ENCODE measurements at regions not wholly inside any gene's neighbourhood (a gene's known extent, or its start where the extent isn't known, plus 50 kb on each side); places are given as distances from the start of the nearest gene placed in this dataset.
A peak's percentile ranks its signal among the peaks of the same experiment; 100 is the strongest.

DNA sequence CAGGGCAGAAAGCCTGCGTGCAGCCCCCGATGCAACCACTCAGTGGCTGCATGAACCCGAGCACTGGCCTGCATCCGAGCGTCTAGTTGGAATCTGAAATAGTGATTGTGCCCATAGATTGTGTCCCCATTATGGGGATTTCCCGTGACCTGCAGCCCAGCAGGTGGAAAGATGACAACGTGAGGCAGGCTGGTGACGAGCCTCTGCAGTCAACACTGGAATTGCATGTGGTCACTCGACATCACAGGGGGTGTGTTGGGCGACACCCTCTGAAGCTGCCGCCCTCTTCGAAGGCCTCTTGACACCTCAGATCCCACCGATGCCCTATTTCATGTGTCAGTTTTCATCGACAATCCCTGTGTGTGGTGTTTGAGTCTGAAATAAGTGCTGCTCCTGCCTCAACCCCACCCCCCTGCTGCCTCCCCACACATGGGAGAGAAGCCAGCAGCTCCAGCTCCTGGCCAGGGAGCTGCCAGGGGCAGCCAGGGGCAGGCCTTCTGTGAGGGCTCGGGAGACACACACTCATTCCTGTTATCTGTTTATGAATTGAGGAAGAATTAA is 172.0 kb upstream of the B3GAT1 start:
- DNase-seq: no peak

DNA sequence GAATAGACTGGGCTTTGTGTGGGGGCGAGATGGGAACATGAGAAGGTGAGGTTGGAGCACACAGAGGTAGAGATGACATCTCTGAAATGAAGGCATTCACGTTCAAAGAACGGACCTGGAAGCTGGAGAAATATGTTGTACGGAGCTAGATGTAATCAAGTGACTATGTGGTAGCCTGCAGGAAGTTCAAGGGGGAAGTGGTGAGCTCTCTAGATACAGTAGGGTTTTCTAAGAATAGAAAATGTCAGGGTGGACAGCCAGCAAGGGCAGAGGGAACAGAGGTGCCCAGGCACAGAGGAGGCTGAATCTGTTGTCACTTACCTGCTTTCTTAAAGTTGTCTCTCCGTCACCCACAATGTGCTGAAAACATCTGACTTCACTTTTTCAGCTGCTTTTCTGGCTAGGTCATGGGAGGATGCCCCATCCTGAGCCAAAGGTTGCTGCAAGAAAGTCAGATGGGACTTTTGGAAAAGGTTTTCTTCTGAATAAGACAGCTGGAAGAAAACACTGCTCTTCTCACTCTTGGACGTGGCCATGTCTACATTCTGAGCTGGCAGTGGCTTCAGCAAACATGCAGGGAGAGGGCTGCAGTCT is 171.5 kb upstream of the B3GAT1 start:
- peak in 1 of 5 experiments; percentile 49 for DNase-seq

DNA sequence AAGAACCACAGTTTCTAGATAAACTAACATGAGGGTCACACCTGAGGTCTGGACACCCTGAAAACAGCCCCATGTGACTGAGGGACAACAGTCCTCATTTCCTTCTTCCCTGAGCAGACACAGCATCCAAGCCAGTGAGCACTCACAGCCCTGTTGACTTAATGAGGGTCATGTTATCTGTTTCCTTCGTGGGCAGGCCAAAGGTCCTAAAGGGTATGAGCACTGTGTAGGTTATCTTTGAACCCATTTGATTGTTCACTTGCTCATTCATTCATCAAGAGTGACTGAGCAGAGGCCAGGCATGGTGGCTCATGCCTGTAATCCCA is 170.7 kb upstream of the B3GAT1 start:
- no peak for DNase-seq

DNA sequence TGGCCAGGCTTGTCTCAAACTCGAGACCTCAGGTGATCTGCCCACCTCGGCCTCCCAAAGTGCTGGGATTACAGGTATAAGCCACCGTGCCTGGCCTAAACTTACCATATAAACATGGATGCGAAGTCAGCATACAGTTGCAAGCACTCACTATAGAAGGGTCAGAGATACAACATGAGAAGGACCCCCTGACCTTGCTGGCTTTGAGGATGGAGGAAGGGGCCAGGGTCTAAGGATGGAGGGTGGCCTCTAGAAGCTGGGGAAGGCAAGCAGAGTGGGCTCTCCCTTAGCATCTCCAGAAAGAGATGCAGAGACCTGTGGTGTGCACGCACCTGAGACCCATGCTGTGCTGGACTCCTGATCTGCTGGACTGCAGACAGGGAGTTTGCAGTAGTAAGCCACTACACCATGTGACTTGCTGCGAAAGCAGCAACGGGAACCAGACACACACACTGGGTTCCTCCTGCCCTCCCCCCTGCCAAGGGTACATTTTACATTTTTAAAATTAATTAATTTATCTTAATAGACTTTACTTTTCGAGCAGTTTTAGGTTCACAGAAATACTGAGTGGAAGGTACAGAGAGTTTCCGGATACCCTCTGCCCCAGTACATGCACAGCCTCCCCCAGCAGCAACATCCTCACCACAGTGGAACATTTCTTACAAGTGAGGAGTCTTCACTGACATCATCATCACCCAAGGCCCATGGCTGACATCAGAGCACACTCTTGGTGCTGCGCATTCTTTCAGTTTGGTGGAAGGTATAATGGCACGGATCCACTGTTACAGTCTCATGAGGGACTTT is 170.1 kb upstream of the B3GAT1 start:
- no peak for DNase-seq

DNA sequence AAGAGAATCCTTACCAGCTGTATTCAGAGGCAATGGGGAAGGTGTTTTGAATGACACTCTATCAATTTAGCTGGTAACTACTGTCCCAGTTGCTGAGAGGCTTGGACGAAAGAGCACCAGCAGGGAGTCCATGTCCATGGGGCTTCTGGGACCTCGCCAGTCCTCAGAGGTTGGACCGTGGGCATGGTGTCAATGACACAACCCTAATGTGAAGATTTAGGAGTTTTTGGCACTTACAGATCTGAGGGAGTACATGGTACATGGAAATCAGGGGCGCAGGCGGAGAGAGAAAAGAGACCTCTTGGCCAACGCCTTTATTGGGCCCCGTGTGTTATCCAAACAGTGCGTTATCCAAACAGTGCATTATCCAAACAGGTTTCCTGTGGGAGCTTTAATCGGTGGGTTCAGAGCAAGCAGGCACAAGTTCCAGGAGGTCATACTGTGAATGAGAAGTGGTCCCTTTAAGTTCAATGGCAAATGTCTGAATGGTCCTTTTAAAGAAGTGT is 169.1 kb upstream of the B3GAT1 start:
- DNase-seq: no peak

DNA sequence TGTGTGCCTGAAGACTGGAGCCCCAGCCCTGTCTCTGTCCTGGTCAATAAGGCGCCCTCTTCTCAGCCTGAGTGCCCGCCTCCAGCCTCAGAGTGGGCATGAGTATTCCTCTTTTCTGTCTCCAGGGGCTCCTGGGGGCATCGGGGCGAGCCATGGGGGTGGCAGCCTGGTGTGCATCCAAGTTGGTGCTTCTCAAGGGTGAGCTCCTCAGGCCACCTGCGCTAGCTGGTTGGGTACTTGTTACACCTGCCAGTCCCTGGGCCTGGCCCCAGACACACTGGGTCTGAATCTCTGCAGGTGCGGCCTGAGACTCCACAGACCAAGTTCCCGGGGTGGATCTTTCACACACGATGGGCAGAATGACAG is 168.6 kb upstream of the B3GAT1 start:
- no peak for DNase-seq

DNA sequence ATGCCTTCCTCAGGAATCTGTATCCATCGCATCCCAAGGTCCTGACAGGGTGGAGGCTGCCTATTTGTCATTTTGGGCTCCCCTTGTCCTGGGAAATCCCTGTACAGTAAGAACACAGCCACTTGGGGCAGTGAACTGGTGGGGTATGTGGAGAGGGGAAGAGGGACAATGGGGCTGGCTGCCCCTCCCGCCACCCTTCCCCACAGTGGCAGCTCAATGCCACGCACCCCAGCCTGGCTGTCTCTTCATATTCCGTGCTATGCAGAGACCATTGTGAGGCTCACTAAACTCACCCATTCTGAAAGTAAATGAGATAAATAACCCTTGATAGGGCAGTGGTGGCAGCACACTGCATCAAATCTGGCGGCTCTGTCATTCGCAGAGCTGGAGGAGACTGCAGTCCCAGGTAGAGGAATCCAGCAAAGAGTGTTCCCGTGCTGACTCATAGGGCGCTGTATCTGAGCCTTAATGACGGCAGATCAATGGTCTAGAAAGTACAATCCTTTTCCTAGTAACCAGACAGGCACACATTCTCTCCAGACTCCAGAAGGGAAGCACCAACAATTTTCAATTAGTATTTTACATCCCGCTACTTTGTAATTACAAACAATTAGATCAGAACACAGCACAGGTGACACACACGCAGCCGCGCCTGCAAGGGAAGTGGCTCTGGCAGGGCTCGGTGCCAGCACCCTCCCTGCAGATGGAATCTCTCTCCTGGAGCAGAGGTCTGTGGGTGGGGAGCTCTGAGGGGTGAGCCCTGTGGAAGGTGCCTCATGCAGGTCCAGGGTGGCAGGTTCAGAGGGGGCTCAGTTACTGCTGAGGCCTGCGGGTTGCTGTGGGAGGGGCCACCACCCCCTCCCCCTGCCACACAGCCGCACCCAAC is 167.9 kb upstream of the B3GAT1 start:
- no peak for DNase-seq

DNA sequence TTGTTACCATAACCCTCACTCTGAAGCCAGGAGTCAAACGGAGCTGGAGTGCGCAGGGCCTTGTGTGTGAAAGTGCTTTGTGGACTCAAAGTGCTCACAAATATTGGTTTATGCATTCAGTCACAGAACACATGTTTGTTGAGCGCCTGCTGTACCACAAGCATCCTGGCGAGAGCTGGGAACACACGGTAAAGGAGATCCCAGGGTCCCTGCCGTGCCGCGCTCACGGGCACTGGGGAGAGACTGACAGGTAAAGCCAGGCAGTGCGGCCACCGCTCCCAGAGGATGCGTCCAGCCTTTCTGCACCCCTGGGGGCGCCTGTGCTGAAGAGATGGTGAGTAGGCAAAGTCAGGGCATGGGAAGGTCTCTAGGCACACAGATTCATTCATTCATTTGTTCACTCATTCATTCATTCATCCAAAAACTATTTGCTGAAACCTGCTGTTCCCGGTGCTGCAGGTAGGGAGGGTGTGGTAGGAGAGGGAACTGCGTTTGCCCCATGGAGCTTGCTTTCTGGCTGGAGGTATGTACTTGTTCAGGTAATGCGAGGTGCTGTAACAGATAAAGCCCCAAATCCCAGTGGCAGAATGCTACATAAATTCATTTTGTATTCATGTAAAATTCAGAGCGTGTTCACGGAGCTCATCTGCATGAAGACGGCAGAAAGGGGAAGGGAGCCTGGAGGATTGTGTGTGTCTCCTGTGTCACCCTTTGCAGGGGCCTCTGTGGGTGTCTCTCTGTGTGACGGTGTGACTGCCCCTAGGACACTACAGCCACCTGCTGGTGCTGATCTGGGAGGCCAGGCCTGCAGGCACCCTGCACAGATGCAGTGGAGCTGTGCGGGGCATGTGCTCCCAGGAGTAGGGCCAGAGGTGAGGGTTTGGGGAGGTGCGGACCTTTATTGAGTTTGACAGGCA is 167.0 kb upstream of the B3GAT1 start:
- peak in 1 of 5 experiments; percentile 11 for DNase-seq

DNA sequence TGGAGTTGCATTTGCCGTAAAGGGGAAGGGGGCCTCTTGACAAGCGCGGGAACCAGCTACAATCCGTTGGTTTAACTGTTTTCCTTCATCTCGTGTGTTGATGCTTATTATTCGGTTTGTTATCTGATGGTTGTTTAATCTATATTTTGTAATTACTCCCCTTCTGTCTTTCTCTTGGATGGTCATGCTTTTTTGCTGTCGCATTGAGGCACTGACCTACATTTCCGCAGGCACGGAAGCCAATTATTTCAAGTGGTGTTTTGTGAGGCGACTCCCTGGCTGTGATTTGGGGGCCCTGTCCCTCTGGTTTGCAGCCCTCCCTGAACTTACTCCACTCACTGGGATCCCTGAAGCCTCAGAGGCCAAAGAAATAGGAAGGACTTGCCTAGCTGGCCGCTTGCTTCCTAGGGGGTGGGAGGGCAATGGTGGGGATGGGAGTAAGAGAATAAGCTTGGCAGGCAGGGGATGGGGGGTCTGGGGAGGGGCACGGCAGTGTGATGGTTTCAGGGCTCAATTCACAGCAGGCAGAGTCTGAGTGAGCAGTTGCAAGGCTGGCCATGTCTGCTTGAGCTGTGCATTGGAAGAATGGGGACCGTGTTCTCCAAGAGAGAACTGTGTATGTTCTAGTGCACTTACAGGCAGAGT is 165.8 kb upstream of the B3GAT1 start:
- no peak for DNase-seq

DNA sequence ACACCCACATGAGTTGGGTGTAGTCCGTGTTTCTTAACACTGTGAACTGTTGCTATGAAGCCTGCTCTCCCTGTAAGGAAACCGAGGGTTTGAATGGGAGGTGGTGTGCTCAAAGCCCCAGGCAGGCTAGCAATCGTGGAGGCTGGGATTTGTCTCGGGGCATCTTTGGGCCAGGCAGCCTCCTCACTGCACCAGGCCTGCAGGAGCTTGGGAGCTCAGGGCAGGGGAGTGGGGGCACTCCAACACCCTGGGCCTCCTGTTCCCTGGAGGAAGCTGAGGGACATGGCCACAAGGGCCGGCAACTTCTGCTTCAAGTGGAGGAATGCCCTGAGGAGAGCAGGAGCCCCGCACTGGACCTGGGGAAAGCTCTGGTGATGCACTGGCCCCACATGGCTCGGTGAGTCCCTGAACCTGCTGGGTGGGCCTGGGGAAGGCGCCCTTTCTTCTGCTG is 164.7 kb upstream of the B3GAT1 start:
- DNase-seq: no peak

DNA sequence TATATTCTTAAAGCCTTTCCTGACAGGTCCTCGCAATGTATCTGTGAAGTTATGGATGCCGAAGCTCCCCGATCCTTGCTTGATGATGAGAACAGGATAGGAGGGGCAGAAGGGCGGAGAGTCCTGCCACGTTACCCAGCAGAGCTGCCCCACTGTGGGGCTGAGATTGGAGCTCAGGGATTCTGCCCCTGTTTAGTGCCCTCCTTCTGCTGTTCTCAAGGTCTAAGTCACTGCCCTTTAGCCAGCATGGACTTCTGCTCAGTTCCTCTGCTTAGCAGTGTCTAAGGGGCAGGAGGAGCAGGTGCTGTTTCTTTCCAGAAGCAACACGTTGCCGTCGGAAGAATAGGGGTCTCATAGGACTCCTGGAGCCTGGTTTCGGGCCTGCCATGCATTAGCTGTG is 164.2 kb upstream of the B3GAT1 start:
- DNase-seq: no peak

DNA sequence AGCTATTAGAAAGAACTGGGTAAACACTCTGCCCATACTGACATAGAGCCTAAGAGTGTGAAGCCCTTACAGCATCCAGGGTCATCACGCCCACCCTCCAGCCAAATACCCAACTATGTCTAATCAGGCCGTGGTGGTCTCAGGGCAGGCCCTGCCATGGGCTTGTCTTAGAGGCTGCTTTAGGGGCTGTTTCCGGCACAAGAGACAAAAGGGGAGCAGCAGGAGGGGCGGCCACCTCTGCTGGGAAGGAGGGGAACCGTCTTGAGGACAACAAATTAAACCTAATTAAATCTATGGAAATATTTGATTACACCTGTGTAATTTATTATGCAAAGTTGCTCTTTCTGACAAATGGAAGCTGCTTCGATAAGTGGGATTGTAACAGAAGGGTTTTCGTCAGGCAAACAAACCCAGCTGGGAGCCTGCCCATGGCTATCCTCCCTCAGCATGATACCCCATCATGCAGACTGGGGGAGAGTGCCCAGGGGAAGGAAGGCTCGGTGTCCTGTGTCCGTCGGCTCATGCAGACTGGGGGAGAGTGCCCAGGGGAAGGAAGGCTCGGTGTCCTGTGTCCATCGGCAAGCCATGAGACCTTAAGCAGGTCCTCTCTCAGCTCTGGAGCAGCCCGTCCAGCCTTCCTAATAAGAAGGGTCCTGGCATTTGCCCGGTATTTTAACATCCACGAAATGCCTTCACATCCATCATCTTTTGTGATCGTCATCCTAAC is 163.6 kb upstream of the B3GAT1 start:
- no peak for DNase-seq

DNA sequence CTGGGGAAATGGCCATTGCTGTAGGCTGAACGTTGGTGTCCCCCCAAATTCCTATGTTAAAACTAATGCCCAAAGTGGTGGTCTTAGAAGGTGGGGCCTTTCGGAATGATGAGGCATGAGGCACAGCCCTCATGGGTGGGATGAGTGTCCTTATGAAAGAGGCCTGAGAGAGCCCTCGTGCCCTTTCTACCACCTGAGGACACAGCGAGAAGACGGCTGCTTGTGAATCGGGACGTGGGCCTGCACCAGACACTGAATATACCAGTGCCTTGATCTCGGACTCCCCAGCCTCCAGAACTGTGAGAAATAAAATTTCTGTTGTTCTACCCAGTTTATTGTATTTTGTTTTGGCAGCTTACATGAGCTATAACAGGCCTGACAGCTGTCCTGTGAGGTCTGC is 162.9 kb upstream of the B3GAT1 start:
- no peak for DNase-seq

DNA sequence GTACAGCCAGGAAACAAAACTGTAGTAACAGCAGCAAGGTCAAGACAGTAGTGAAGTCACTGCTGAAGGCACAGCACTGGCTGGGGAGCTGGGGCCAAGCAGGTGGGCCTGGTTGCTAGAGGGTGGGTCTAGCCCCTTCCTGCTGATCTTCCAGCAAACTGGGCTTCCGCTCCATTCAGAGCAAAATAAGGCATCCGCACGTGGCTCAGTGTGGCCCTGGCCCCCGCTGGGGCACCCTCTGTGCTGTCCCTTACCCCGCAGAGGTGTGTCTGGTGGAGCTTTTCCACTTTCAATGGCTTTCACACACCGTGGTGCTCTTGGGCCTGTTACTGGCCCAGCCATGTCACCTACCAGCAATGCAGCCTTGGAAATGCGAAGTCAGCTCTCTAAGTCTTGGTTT is 162.4 kb upstream of the B3GAT1 start:
- DNase-seq: no peak

DNA sequence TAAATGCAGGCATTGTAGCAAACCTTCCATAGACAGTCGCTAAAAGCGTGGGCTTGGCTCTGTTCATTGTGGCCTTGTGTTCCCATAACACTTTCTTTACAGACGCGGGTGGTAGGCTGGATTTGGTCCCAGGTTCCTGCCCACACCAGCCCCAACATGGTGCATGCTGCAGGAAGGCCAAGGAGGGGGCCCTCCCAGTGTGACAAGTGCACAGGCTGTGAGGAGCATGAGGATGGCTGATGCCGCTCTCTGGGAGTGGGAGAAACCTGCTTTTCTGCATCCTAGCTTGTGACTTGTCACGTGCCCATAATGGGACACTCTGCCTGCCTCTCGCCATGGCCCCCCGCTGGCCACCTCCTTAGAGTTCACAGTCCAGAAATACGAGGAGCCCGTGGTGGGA is 161.8 kb upstream of the B3GAT1 start:
- DNase-seq: no peak

DNA sequence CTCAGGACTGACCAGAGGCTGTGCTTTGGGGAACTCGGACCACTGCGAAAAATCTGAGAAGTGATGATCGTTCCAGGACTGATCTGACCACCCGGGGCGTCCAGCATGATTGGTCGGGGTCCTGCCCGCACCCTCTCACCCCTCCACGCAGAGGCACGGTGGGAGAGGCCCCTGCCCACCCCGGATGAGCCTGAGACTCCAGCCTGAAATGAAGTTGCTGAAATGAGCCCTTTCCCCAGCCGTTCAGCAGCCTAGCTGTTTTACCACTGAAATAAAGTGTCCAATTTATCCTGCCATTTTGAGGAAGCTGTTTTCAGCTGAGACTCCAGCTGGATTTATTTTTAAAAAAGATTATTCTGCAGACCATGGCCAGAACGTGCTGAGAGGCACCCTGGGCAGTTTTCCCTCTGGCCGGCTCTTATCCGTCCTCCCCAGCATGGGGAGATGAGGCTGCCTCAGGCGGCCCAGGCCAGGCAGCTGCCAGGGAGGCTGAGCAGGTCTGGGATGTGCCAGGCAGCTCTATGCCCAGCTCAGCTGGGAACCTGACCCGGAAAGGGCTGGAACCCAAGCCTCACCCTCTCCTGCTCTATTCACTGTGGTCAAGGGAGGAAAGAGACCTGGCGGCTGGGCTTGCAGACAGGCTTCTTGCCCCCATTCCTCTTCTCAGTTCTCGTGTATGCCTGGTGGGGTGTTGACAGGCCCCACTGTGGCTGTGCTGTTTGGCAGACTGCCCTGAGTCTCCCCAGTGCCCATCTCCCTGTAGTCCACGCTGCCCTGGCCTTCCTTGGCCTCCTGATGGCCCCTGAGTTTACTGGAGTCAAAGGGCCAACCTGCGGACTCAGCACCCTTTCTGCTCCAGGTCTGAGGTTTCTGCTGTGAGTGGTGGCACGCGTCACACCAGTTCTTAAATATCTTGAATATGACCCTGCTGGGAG is 161.0 kb upstream of the B3GAT1 start:
- DNase-seq: no peak

DNA sequence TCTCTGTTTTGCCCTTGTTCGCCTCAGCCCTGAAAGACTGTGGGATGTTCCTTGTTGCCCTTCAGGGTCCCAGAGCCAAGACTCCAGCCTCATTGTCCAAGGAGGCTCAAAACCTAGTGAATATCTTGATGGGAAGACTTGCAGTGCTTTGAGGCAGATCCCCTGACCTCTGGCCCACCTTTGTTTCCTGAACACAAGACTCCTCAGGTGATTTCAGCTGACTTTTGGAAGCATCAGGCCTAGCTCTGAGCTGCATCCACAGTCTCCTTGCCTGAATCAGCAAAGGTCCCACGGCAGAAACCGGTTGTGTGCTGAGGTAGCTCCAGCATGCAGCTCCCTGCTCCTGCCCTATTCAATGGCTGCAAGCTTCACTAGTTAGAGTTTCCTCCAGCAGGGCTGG is 159.3 kb upstream of the B3GAT1 start:
- no peak for DNase-seq

DNA sequence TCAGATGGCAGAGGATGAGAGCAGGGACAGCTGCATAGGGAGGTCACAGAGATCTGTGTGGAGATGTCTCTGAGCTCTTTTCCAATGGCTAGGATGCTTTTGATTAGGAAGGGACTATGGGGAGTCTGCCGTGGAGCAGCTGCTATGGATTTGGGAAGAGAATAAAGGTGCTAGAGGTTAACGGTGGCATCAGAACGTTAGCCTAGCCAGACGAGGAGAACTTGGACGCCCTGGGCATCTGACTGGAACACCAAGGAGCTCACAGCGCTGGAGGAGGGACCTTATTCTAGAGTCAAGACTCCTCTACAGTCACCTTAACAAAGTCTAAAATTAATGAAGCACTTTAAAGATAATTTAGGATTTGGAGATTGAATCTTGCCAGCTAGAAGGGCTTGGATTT is 157.2 kb upstream of the B3GAT1 start:
- DNase-seq: no peak

DNA sequence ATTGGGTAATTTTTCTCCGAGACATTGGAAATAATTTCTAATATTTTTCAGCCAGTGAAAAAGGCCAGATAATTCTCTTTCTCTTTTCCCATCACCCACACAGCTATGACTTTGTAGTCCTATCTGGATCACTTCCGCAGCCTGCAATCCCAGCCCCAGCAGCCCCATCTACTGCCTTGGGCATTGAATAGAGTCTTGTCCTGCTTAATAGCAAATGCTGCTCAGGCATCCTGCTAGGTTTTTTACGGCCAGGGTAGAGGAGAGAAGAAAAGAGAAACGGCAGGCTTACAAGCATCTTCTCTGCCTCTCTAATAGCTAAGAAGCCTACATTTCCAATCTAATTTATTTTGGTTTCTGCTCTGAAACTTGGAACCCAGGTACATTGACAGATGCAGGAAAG is 154.3 kb upstream of the B3GAT1 start:
- no peak for DNase-seq

Measured in T-helper 2 cell (primary cell).